ENCODE measurements at regions not wholly inside any gene's neighbourhood (a gene's known extent, or its start where the extent isn't known, plus 50 kb on each side); places are given as distances from the start of the nearest gene placed in this dataset.

DNA sequence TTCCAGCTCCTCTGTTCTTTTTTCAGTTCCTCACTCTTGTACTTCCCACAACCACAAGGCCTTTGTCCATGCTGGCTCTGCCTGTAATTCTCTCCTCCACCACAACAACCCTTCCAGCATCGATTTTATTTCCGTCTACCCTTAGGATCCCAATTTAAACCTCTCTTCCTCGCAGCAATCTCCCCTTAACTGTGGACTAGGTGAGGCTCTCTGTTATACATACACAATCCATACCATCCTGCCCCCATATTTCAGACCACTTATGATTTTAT lies 90.4 kb upstream of the ZC3H11B start:
- DNase-seq (no peak), ATAC-seq (no peak)
- H3K4me3 ChIP-seq = no peak overlapping the region
- no peaks in the 10 kb centered on the region for H3K36me3 ChIP-seq
- no peaks in the 10 kb centered on the region for H3K4me1 ChIP-seq
- H3K27ac ChIP-seq = no peak overlapping the region
- intact Hi-C loops (cut with DNase I) = no loop called here
- TF ChIP-seq CTCF (IDR thresholded peaks at IDR 0.05) = no peak
- no peaks in the 10 kb centered on the region for H3K27me3 ChIP-seq
- H3K9me3 ChIP-seq = no peaks in the 10 kb centered on the region

DNA sequence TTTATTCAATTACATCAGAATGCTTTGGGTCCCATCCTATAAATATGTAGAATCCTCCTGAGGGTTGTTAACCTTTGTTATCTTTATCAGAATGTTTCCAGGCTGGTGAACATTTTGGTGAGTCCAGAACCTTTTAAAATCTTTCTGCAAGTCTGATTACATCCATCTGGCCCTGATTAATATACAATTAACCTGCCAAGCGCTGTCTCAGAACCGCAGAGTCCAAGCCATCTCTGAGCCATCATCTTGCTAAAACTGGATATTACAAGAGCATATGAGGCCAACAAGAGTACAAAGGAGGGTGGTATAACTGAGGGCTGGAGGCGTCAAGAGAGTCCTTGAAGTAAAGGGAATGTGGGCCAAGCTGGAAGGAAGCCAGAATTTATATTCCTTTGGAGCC lies 88.6 kb upstream of the ZC3H11B start:
- TF ChIP-seq CTCF (IDR thresholded peaks at IDR 0.05) = no peak
- no peaks in the 10 kb centered on the region for H3K4me1 ChIP-seq
- no peak overlapping the region for H3K4me3 ChIP-seq
- no peaks in the 10 kb centered on the region for H3K9me3 ChIP-seq
- intact Hi-C loops (cut with DNase I) = no loop called here
- DNase-seq (no peak), ATAC-seq (no peak)
- H3K27ac ChIP-seq = no peak overlapping the region
- no peaks in the 10 kb centered on the region for H3K27me3 ChIP-seq
- no peaks in the 10 kb centered on the region for H3K36me3 ChIP-seq

GRCh38 chr1:219699870-219700269 lies 87.0 kb upstream of the ZC3H11B start:
- Histone ChIP-seq H3K27ac (no peak overlapping the region), H3K4me1 (no peaks in the 10 kb centered on the region), H3K9me3 (no peaks in the 10 kb centered on the region), H3K36me3 (no peaks in the 10 kb centered on the region), H3K27me3 (no peaks in the 10 kb centered on the region), H3K4me3 (no peak overlapping the region)
- ATAC-seq (no peak), DNase-seq (no peak)
- no peak for TF ChIP-seq CTCF (IDR thresholded peaks at IDR 0.05)
- intact Hi-C loops (cut with DNase I) = no loop called here

GRCh38 chr1:219697682-219698081 lies 84.8 kb upstream of the ZC3H11B start:
- intact Hi-C loops (cut with DNase I) = no loop called here
- TF ChIP-seq CTCF (IDR thresholded peaks at IDR 0.05) = no peak
- H3K4me1 ChIP-seq = no peaks in the 10 kb centered on the region
- no peak for ATAC-seq
- no peaks in the 10 kb centered on the region for H3K36me3 ChIP-seq
- no peaks in the 10 kb centered on the region for H3K27me3 ChIP-seq
- no peak overlapping the region for H3K27ac ChIP-seq
- no peak for DNase-seq
- H3K4me3 ChIP-seq = no peak overlapping the region
- no peaks in the 10 kb centered on the region for H3K9me3 ChIP-seq

DNA sequence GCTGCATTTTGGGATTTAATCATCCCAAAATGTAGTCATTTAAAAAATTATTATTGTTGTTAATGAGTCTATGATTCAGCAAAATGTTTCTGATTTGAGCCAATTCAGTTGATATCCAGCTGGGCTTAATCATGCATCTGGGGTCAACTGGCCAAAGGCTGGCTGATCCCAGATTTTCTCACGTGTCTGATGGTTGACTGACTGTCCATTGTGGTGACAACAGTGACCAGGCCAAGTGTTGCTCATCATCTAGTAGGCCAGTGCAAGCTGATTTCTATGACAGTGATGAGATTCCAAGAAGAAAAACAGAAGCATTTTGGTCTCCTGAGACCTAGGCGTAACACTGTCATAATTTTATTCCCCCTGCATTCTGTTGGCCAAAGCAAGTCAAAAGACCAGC lies 80.1 kb upstream of the ZC3H11B start:
- DNase-seq (no peak), ATAC-seq (no peak)
- no peaks in the 10 kb centered on the region for H3K27me3 ChIP-seq
- H3K9me3 ChIP-seq = no peaks in the 10 kb centered on the region
- no peak for TF ChIP-seq CTCF (IDR thresholded peaks at IDR 0.05)
- no peaks in the 10 kb centered on the region for H3K36me3 ChIP-seq
- no peak overlapping the region for H3K4me3 ChIP-seq
- intact Hi-C loops (cut with DNase I) = no loop called here
- H3K4me1 ChIP-seq = no peaks in the 10 kb centered on the region
- no peak overlapping the region for H3K27ac ChIP-seq

- Histone ChIP-seq H3K9me3 (no peaks in the 10 kb centered on the region), H3K27ac (no peak overlapping the region), H3K36me3 (no peaks in the 10 kb centered on the region), H3K27me3 (no peaks in the 10 kb centered on the region), H3K4me3 (no peak overlapping the region), H3K4me1 (no peaks in the 10 kb centered on the region)
- no peak for DNase-seq
- TF ChIP-seq CTCF (IDR thresholded peaks at IDR 0.05) = no peak
- no peak for ATAC-seq
- intact Hi-C loops (cut with DNase I) = no loop called here
Observed at GRCh38 chr1:219689774-219690173, 76.9 kb upstream of the ZC3H11B start.

All from upper lobe of right lung (tissue), 1 donor.